SK-MEL-5 (cell line): ENCODE measurements at regions not wholly inside any gene's neighbourhood (a gene's known extent, or its start where the extent isn't known, plus 50 kb on each side); places are given as distances from the start of the nearest gene placed in this dataset.

Experiments
- DNase-seq: peaks from one replicate; pipeline ENCODE4 v3.0.0-alpha.2; 2016; ENCODE audit warnings: low read depth, low spot score
- in situ Hi-C: cut with HindIII; loops from 2 replicates; pipeline ENCODE4 v1.10.0; 2016; ENCODE audit warnings: low sequenced_read_pairs, high pct_unique_total_duplicates, low pct_unique_long_range_greater_than_20kb

DNA sequence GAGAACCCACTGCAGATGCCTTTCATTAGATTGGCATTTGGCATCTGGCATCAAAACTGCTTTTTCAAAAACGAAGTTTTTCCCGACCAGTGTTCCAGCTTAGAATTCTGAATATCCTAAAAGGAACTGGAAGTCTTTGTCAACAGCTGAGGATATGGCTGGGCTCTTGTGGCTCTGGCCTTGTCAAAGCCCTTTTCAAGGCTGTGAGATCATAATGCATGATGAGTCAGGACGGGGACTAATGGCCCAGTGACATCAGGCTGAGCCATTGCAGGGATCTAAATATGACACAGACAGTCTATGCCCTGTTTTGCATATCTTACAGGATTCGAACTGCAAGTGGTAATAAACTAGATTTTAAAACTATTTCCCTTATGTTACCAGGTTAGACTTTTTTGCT lies 306.4 kb downstream of the PTTG2 start:
- in situ Hi-C loops, result no loop called here
- no peak for DNase-seq

GRCh38 chr4:38268108-38268820 lies 308.1 kb downstream of the PTTG2 start:
- in situ Hi-C loops, result no loop called here
- no peak for DNase-seq

DNA sequence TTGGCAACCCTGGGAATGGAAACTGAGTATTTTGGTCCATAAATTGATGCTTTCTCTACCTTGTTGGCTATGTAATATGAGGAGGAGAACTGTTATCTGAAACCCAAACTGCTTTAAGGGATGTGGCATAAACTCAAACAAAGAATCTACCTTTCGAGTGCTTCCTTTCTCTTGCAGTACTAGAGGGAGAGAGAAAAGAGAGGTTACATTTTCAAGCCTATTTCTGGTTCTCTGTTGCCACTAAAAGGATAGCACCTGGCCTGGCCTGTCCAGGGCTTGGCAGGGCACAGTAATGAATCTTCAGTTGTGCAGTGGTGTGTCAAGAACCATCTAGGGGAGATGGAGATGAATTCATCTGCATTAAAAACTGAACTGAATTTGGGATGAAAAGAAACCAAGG lies 308.6 kb downstream of the PTTG2 start:
- no peak for DNase-seq
- in situ Hi-C loops, result no loop called here

GRCh38 chr4:38273407-38273806 lies 313.2 kb downstream of the PTTG2 start:
- in situ Hi-C loops, result no loop called here
- DNase-seq, result no peak

DNA sequence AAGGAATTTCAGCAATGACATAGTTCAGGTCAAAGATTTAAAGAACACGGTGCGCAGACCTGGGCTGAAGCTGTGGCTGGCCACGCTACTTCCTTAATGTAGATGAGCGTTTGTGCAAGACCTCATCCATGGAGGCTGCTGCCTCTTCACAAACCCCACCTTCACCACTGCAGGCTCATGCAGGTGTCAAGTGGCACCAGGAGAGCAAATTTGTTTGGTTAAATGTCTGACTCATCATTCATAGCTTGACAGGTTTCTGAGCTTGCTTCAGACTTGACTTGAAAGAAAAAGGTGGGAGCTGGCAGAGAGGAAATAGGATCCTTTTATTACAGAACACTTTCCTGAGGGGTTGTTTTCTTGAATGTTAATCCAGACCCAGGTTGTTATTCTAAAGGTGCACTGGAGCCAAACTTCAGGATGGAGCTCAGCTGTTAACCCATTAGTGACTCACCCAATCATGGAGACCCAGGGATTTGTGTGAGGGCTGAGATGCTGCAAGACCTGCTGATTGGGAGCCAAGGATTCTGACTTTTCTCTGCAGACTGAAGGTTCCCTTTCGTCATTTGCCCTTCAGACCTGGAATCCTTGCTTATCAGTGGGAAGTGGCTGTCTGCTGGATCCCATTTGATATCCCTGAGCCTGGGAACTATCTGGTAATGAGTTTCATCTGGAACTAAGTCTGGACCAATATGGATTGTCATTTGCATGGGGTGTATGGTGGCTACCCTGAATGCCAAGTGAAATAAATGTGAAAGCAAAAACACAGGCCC lies 315.3 kb downstream of the PTTG2 start:
- no peak for DNase-seq
- in situ Hi-C loops, result no loop called here

GRCh38 chr4:38278255-38278654 lies 318.1 kb downstream of the PTTG2 start:
- DNase-seq, result no peak
- in situ Hi-C loops, result no loop called here

DNA sequence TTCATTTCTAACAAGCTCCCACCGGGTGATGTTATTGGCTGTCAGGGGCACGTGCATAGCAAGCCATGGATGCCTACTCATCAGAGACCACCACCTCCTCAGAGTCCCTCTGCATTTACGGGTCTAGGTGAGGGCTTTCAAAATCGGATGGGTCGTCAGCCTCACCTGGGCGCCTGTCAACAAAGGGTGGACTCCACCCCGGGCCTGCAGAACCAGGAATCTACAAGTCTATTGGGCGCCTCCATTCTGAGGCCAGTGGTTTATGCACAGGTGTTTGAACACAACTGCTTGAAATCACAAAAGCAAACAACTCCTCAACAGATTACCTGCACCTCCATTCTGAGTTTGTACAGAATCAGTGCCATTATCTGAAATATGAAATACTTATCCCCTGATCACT lies 318.9 kb downstream of the PTTG2 start:
- no peak for DNase-seq
- in situ Hi-C loops, result no loop called here

GRCh38 chr4:38279650-38280322 lies 319.6 kb downstream of the PTTG2 start:
- DNase-seq, result no peak
- in situ Hi-C loops, result no loop called here

GRCh38 chr4:38280323-38280706 lies 320.1 kb downstream of the PTTG2 start:
- DNase-seq, result no peak
- in situ Hi-C loops, result no loop called here

DNA sequence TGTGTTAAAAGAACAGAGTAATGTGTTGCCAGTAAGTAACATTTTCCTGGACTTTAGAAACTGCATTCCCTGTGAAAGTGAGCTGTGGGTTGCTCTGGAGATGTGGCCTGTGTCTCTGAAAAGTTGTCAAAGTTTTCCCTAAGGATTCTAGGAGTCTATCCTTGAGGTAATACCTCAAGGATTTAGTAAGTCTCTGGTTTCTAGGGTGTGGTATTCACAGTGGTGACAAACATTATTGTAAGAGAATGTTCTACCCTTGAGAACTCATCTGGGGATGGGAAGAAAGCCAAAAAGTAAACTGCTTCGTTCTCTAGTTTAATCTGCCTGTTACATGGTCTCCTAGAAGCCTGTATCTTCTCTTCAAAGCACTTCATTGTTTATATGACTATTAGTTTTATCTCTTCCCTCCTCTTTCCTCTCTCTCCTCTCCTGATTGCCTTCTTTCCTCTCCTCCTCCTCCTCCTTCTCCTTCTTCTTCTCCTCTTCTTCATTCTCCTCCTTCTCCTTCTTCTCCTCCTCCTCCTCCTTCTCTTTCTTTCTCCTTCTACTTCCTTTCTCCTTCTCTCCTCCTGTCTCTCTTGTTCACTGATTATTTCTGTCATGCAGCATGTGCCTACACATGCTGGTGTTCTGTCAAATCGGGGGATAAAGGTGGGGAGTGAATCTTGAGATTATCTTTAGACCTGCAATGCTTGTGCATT lies 321.3 kb downstream of the PTTG2 start:
- no peak for DNase-seq
- in situ Hi-C loops, result no loop called here

- in situ Hi-C loops, result no loop called here
- peak; percentile 41 for DNase-seq
Observed at GRCh38 chr4:38283724-38284123, 323.5 kb downstream of the PTTG2 start.

DNA sequence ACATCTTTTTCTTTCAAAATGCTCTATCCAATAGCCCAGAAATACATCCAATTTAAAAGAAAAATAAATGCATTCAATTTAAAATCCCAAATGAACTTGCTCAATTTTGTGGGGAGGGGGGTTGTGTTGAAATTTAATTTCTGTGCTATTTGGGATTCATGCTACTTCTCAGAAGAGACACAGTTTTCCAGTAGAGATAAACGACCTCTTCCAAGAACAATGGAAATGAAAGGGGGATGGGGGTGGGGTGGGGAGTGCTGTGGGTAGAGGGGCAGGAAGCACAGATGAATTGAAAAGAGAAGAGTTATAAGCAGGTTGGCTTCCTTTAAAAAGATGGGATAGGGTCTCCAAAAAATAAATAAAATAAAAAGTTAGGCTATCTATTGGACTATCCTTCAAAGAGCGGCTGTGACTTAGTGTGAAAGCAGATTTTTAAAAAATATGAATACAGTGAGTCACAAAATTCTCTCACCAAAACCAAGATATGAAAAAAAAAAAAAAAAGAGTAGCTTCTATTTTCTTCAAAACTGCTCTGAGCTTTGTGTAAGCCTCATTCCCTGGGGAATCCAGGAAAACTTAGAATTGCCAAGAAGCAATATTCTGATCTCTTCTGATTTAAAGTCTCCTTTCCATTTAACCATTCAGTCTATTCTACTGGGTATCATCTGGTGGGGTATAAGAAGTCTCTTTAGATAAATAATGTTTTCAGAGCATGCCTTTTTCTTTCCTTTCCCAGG lies 324.3 kb downstream of the PTTG2 start:
- in situ Hi-C loops, result no loop called here

DNA sequence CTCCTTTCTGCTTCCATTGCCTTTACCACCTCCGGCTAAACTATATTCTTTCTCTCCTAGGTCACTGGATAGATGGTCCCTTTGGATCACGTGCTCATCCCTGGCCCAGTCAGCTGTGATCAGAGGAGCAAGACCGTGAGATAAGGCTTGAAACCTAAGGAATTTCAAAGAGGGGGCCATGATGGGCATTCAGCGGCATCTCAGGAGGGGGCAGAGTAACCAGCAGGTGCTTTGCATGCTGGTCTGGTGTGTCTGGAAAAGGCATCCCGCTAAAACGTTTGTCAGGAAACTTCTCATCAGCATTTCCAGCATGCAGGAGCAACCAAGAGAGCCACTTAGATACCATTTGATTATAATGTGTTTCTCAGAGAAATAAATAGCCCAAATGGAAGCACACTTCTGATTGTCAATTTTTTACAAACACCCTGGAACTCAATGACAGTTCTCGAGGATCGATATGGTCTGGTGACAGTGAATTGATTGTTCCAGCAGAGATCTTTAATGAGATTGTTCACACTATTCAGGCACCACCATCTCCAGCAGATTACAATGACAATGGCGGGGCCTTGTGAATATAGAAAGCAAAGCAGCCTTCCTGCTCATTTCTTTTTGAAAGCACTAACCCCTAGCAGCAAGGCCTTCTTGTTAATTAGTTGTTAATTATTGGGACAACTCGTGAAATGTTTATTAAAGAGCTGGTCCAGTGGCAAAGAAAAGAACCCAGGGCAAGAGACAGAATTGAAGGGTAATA lies 327.1 kb downstream of the PTTG2 start:
- in situ Hi-C loops, result no loop called here
- DNase-seq, result no peak

More for the DNA sequence above, 324.3 kb downstream of the PTTG2 start:
- DNase-seq, result no peak

- in situ Hi-C loops, result no loop called here
- no peak for DNase-seq
Observed at GRCh38 chr4:38289553-38289952, 329.4 kb downstream of the PTTG2 start.

- no peak for DNase-seq
- in situ Hi-C loops, result no loop called here
Observed at GRCh38 chr4:38290366-38290765, 330.2 kb downstream of the PTTG2 start.

- DNase-seq, result no peak
- in situ Hi-C loops, result no loop called here
Observed at GRCh38 chr4:38290914-38291313, 330.7 kb downstream of the PTTG2 start.

GRCh38 chr4:38292529-38292928 lies 332.3 kb downstream of the PTTG2 start:
- DNase-seq, result no peak
- in situ Hi-C loops, result no loop called here
